Endothelial cell (in vitro differentiated cells): ENCODE measurements at regions not wholly inside any gene's neighbourhood (a gene's known extent, or its start where the extent isn't known, plus 50 kb on each side); places are given as distances from the start of the nearest gene placed in this dataset.

Experiments used
- DNase-seq: peaks from one replicate; pipeline ENCODE4 v3.0.0; 2021; ENCODE audit warnings: low spot score
- H3K27ac Mint-ChIP-seq: one replicate; pipeline ENCODE4 v1.8.0; 2021; ENCODE audit warnings: mixed read lengths, inconsistent platforms; ENCODE audit not compliant: unreplicated experiment
- H3K27me3 Mint-ChIP-seq: one replicate; pipeline ENCODE4 v1.8.0; 2021; ENCODE audit warnings: mild to moderate bottlenecking, moderate library complexity, mixed read lengths, inconsistent platforms; ENCODE audit not compliant: unreplicated experiment
- H3K36me3 Mint-ChIP-seq: one replicate; pipeline ENCODE4 v1.8.0; 2021; ENCODE audit warnings: mild to moderate bottlenecking, low read depth, mixed read lengths, inconsistent platforms; ENCODE audit not compliant: unreplicated experiment
- H3K4me1 Mint-ChIP-seq: one replicate; pipeline ENCODE4 v1.8.0; 2021; ENCODE audit warnings: mild to moderate bottlenecking, mixed read lengths, inconsistent platforms; ENCODE audit not compliant: unreplicated experiment
- H3K4me3 Mint-ChIP-seq: one replicate; pipeline ENCODE4 v1.8.0; 2021; ENCODE audit warnings: mild to moderate bottlenecking, mixed read lengths, inconsistent platforms; ENCODE audit not compliant: unreplicated experiment
- H3K9me3 Mint-ChIP-seq: one replicate; pipeline ENCODE4 v1.8.0; 2021; ENCODE audit warnings: mixed read lengths, inconsistent platforms; ENCODE audit not compliant: unreplicated experiment
- CTCF ChIP-seq: fragments of 200-600 bp; sonication (generic); IDR thresholded peaks from one replicate; pipeline ENCODE4 v1.5.0; 2021; ENCODE audit warnings: antibody characterized with exemption; ENCODE audit not compliant: unreplicated experiment

- no peak for TF ChIP-seq CTCF
- DNase-seq: no peak
- H3K4me1 Mint-ChIP-seq: no peaks in the 10 kb centered on the region
- H3K9me3 Mint-ChIP-seq: no peaks in the 10 kb centered on the region
- H3K27ac Mint-ChIP-seq: no peak overlapping the region
- H3K27me3 Mint-ChIP-seq: no peaks in the 10 kb centered on the region
- no peaks in the 10 kb centered on the region for H3K36me3 Mint-ChIP-seq
- H3K4me3 Mint-ChIP-seq: no peak overlapping the region
These were observed 1440.2 kb downstream of the ADGRL3 start for GRCh38 chr4:62640296-62640695.

GRCh38 chr4:62627671-62628070, 1427.5 kb downstream of the ADGRL3 start:
- no peaks in the 10 kb centered on the region for H3K27me3 Mint-ChIP-seq
- no peak overlapping the region for H3K27ac Mint-ChIP-seq
- H3K4me1 Mint-ChIP-seq: no peaks in the 10 kb centered on the region
- TF ChIP-seq CTCF: no peak
- H3K9me3 Mint-ChIP-seq: no peaks in the 10 kb centered on the region
- DNase-seq: no peak
- H3K4me3 Mint-ChIP-seq: no peak overlapping the region
- H3K36me3 Mint-ChIP-seq: no peaks in the 10 kb centered on the region

- H3K36me3 Mint-ChIP-seq: no peaks in the 10 kb centered on the region
- H3K27ac Mint-ChIP-seq: no peak overlapping the region
- H3K9me3 Mint-ChIP-seq: no peaks in the 10 kb centered on the region
- no peak overlapping the region for H3K4me3 Mint-ChIP-seq
- H3K27me3 Mint-ChIP-seq: no peaks in the 10 kb centered on the region
- H3K4me1 Mint-ChIP-seq: no peaks in the 10 kb centered on the region
- DNase-seq: no peak
- TF ChIP-seq CTCF: no peak
These were observed 1427.0 kb downstream of the ADGRL3 start for GRCh38 chr4:62627141-62627540.

- no peak overlapping the region for H3K27ac Mint-ChIP-seq
- no peaks in the 10 kb centered on the region for H3K27me3 Mint-ChIP-seq
- H3K4me3 Mint-ChIP-seq: no peak overlapping the region
- DNase-seq: no peak
- H3K4me1 Mint-ChIP-seq: no peaks in the 10 kb centered on the region
- no peaks in the 10 kb centered on the region for H3K36me3 Mint-ChIP-seq
- no peaks in the 10 kb centered on the region for H3K9me3 Mint-ChIP-seq
- no peak for TF ChIP-seq CTCF
These were observed 1422.0 kb downstream of the ADGRL3 start for GRCh38 chr4:62622089-62622488.

GRCh38 chr4:62619971-62620370, 1419.8 kb downstream of the ADGRL3 start:
- Mint-ChIP-seq H3K36me3 (no peaks in the 10 kb centered on the region), H3K27me3 (no peaks in the 10 kb centered on the region), H3K4me1 (no peaks in the 10 kb centered on the region), H3K27ac (no peak overlapping the region), H3K9me3 (no peaks in the 10 kb centered on the region), H3K4me3 (no peak overlapping the region)
- no peak for DNase-seq
- TF ChIP-seq CTCF: no peak
